Bronchial epithelial cell (primary cell): ENCODE measurements at regions not wholly inside any gene's neighbourhood (a gene's known extent, or its start where the extent isn't known, plus 50 kb on each side); places are given as distances from the start of the nearest gene placed in this dataset.

ENCODE experiments used
- DNase-seq: peaks from one replicate; pipeline ENCODE4 v3.0.0-alpha.2; 2010; ENCODE audit warnings: low read depth
- FAIRE-seq: peaks from 2 replicates; lab custom pipeline; 2011; peaks lifted over from hg19 to GRCh38; lab: Jason Lieb, UNC
- H3K27me3 ChIP-seq: 2 replicates; pipeline ENCODE4 v1.5.1; 2011; ENCODE audit warnings: low read length; ENCODE audit not compliant: control insufficient read depth, insufficient read depth
- H3K36me3 ChIP-seq: 2 replicates; pipeline ENCODE4 v1.5.1; 2011; ENCODE audit warnings: low read length; ENCODE audit not compliant: control insufficient read depth, insufficient read depth
- H3K4me3 ChIP-seq: 2 replicates; pipeline ENCODE4 v1.5.1; 2011; ENCODE audit warnings: mild to moderate bottlenecking, low read depth, low read length, control low read depth
- CTCF ChIP-seq: IDR thresholded peaks from 2 replicates; pipeline ENCODE4 v1.5.1; 2011; ENCODE audit warnings: mild to moderate bottlenecking, moderate library complexity, low read length, control low read depth, inconsistent platforms; ENCODE audit not compliant: insufficient read depth, severe bottlenecking

DNA sequence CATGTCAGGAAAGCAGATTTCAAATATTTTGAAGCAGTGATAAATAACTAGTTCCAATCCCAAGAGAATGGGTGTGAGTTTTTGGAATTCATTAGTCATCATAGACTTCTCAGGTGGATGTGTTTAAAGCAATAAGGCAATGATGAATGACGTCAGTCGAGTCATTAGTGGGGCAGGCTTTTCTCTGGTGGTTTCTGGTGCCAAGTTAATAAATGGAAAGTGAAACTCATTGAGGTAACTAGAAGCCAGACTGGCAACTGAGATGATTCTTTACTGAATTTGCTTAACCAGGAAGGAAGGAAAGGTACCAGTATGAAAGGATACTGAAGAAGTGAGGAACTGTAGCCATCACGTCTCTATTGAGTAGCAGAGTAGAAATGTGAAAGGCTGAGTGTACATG is 311.0 kb downstream of the GPAM start:
- H3K27me3 ChIP-seq = no peaks in the 10 kb centered on the region
- peak; percentile 28 for DNase-seq
- no peak overlapping the region for H3K4me3 ChIP-seq
- no peak for TF ChIP-seq CTCF
- no peaks in the 10 kb centered on the region for H3K36me3 ChIP-seq
- no peak for FAIRE-seq

- no peaks in the 10 kb centered on the region for H3K27me3 ChIP-seq
- DNase-seq (no peak), FAIRE-seq (no peak)
- H3K4me3 ChIP-seq = no peak overlapping the region
- TF ChIP-seq CTCF = no peak
- H3K36me3 ChIP-seq = no peaks in the 10 kb centered on the region
These were observed 310.5 kb downstream of the GPAM start for GRCh38 chr10:111873041-111873440.

DNA sequence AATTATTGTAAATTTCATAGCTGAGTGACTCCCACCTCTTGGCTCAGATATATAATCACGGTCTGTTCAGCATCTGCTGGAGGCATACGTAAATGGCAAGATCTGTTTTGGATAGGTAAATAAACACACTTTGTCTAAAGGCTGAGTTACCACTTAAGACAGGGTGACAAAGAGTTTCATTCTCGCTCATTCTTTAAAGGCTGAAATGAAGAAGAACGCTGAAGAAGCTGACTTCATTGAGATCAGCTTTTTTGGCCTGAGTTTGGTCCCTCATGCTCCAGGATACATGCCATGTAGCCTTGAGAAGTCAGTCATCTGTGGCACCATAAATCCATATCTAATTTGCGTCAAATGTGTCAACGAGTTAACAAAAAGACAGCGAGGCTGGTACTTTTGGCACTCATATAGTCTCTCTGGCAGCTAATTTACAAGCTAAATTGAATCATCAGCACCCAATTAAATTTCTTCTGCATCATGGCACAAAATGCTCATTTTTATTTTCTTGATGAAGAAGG is 309.9 kb downstream of the GPAM start:
- no peaks in the 10 kb centered on the region for H3K36me3 ChIP-seq
- no peak for TF ChIP-seq CTCF
- DNase-seq = no peak
- no peaks in the 10 kb centered on the region for H3K27me3 ChIP-seq
- no peak overlapping the region for H3K4me3 ChIP-seq
- no peak for FAIRE-seq

- H3K27me3 ChIP-seq = no peaks in the 10 kb centered on the region
- H3K36me3 ChIP-seq = no peaks in the 10 kb centered on the region
- DNase-seq (no peak), FAIRE-seq (no peak)
- no peak overlapping the region for H3K4me3 ChIP-seq
- TF ChIP-seq CTCF = no peak
These were observed 309.0 kb downstream of the GPAM start for GRCh38 chr10:111874576-111874975.

- H3K27me3 ChIP-seq = no peaks in the 10 kb centered on the region
- DNase-seq (no peak), FAIRE-seq (peak; percentile 13)
- no peaks in the 10 kb centered on the region for H3K36me3 ChIP-seq
- TF ChIP-seq CTCF = no peak
- H3K4me3 ChIP-seq = no peak overlapping the region
These were observed 307.8 kb downstream of the GPAM start for GRCh38 chr10:111875725-111876124.

DNA sequence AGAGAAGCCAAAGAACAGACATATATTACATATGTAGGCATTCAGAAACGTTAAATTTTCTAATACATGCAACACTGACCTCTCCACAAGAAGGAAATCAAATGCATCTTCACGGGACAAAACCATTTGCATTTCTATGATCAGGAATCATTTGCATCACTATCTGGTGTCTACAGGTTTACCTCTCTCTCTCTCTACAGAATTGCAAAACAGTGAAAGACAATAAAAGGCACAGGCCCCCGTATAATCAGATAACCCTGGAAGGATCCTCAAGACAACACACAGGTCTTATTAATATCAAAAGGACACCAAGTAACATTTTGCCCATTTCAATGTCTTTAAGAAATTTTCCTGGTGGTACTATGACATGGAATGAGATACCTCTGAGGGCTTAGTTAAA is 306.3 kb downstream of the GPAM start:
- Histone ChIP-seq H3K4me3 (no peak overlapping the region), H3K27me3 (no peaks in the 10 kb centered on the region), H3K36me3 (no peaks in the 10 kb centered on the region)
- no peak for TF ChIP-seq CTCF
- DNase-seq (no peak), FAIRE-seq (no peak)
